AG09319 (cell line): ENCODE measurements at regions not wholly inside any gene's neighbourhood (a gene's known extent, or its start where the extent isn't known, plus 50 kb on each side); places are given as distances from the start of the nearest gene placed in this dataset.
A peak's percentile ranks its signal among the peaks of the same experiment; 100 is the strongest.

Experiments used
- DNase-seq: peaks from one replicate; pipeline ENCODE4 v3.0.0-alpha.2; 2010; ENCODE audit warnings: low read depth; ENCODE audit errors: extremely low read depth
- TF ChIP-seq, protein P1 (sequence below): IDR thresholded peaks from 2 replicates; pipeline ENCODE4 v1.5.1; 2011; ENCODE audit warnings: low read depth, mild to moderate bottlenecking, inconsistent platforms, low read length, moderate library complexity

DNA sequence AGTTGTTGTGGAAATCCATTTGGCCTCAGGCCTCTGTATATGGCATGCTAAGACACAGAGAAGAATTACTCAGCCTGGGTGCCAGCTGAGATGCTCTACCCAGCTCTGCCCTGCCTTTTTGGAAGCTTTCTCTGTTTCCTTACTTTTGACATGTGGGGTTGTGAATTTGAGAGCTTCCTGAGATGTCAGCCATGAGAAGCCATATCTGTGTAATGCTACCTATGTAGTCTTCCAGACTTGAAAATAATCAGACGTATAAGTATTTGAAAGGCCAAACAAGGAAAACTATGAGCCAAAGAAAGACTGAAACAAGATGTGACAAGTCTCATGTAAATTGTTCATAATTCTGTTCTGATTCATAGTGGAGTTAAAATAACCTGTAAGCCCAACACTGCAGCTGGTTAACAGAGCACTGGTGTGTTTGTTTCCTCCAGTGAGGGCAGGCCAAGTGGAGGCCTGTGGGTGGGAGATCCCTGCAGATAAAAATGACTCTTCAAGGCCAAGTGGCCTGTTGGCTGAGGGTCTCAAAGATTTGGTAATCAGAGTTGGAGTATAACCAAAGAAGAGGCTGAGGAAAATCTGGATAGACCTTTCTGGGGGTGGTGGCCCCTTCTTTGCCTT, 94.0 kb downstream of the TMX1 start:
- TF ChIP-seq, protein P1, sequence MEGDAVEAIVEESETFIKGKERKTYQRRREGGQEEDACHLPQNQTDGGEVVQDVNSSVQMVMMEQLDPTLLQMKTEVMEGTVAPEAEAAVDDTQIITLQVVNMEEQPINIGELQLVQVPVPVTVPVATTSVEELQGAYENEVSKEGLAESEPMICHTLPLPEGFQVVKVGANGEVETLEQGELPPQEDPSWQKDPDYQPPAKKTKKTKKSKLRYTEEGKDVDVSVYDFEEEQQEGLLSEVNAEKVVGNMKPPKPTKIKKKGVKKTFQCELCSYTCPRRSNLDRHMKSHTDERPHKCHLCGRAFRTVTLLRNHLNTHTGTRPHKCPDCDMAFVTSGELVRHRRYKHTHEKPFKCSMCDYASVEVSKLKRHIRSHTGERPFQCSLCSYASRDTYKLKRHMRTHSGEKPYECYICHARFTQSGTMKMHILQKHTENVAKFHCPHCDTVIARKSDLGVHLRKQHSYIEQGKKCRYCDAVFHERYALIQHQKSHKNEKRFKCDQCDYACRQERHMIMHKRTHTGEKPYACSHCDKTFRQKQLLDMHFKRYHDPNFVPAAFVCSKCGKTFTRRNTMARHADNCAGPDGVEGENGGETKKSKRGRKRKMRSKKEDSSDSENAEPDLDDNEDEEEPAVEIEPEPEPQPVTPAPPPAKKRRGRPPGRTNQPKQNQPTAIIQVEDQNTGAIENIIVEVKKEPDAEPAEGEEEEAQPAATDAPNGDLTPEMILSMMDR: no peak
- DNase-seq: peak; percentile 73

DNA sequence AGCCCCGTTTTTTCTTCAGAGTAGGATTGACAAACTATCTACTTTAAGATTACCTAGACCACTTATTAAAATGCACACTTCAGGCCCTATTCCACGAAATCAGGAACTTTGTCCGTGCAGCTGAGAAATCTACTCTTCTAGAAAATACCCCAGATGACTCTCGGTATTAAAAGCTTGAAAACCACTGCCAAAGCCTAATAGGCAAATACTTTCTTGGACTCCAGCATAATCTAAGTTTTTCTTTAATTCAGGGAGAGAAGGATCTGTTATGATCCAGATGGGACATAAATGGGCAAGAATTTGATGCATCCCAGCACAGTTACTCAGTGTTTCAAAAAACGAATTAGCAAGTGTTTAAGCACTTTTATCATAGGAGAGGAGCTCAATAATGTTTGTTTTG, 94.5 kb downstream of the TMX1 start:
- no peak for DNase-seq
- TF ChIP-seq, protein P1: no peak

DNA sequence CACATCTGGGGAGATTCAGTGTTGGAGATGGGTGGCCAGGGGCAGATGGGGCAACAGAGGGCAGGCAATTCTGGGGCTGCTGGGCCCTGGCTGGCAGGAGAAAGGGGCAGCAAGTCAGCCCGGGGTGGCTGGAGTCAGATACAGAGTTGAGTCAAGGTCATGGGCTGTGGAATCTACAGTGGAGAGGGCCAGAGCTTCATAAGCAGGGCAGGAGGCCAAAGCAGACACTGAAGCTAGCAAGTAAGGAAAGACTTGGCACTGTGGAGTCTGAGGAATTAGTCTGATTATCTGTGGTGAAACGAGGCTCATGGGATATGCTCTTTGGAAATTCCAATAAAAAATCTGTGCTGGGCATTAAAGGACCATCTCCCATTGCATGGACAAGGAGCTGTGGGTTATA, 95.5 kb downstream of the TMX1 start:
- DNase-seq: peak; percentile 61
- TF ChIP-seq, protein P1: no peak

- DNase-seq: no peak
- TF ChIP-seq, protein P1: no peak
Observed at GRCh38 chr14:51335961-51336723, 96.1 kb downstream of the TMX1 start.

DNA sequence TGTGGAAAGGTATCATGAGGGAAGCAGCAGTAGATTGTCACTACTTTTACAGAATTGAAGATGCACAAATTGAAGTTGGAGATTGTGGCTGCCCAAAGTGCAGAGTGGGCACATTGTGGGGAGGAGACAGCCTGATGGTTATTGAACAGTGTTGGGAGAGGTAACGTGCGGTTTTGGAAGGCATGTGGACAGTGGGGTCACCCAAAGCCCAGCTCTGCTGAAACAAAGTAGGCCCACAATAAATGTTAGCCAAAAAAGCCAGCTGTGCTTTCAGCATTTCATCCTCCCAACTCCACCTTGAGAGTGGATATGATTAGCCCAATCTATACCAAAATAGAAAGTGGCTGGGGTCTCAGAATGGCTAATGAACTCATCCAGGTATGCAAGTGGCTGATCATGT, 96.7 kb downstream of the TMX1 start:
- TF ChIP-seq, protein P1: no peak
- no peak for DNase-seq

DNA sequence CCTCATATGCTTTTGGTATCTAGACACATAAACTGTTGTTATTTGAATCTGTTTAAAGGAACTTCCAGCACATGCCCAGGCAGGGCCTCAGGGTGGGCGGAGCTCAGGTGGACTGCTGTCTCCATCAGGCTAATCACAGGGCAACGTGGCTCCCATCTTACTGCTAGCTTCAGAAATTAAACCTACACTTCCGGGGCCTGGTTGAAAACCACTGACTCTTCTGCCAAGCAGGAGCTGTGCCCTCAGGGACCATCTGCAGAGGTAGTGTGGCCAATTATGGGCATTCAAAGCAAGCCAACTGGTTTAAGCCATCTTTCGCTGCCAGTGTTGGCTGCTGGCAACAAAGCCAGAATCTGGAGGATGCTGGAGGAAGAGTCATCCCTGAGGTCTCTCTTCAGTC, 97.5 kb downstream of the TMX1 start:
- TF ChIP-seq, protein P1: no peak
- no peak for DNase-seq

GRCh38 chr14:51341338-51341737, 101.3 kb downstream of the TMX1 start:
- no peak for DNase-seq

More at GRCh38 chr14:51341338-51341737, 101.3 kb downstream of the TMX1 start:
- TF ChIP-seq, protein P1: no peak
